CD1c-positive myeloid dendritic cell (primary cell): ENCODE measurements at regions not wholly inside any gene's neighbourhood (a gene's known extent, or its start where the extent isn't known, plus 50 kb on each side); places are given as distances from the start of the nearest gene placed in this dataset.

Source experiments
- DNase-seq: peaks from one replicate; pipeline ENCODE4 v3.0.0-alpha.2; 2016; ENCODE audit errors: extremely low spot score

DNA sequence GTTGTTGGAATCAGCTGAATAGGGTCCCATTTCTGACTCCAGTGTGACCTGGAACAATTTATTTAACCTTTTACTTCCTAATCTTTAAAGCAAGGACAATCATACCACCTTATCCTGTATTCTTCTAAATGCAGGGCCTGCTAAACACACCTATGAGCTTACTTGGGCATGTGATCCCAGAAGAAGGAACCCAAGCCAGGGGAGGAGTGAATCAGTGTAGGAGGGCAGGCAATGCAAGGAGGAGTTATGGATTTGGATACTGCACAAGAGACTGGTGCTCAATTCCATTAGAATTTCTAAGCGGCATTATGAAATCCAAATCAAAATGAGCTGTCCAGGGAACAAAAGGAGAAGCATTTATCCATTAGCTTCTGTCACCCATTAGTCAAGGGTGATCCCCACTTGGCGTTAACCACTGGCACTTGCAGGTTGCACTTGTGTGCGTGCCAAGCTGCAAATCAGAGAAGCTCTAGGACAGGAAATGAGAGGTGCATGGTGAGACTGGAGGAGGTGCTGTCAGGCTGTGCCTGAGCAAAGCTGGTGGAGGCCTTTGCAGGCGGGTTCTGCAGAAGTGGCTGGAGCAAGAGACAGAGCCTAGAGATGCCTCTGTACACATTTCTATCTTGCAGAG, 297.2 kb upstream of the PLXNA2 start:
- DNase-seq, result no peak

GRCh38 chr1:208542309-208542708, 298.1 kb upstream of the PLXNA2 start:
- no peak for DNase-seq

DNA sequence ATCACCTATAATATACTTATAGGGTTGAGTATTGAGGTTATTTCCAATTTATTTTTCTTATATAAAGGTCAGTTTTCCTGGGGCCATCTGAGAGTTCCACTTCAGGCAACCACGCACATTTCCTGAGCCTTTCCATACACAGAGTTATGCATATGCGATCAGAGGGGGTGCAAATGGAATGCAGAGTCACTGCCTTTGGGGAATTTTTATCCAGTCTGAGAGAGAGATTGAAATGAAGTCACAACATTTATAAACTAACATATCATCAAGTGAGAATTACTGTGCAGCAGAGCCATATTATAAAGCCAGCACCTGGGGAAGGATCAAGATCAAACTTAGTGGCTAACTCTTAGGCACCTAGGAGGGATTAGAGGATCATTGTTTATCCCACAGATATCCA, 299.9 kb upstream of the PLXNA2 start:
- no peak for DNase-seq

- DNase-seq, result no peak
Observed at GRCh38 chr1:208544794-208545193, 300.6 kb upstream of the PLXNA2 start.

GRCh38 chr1:208551024-208551423, 306.8 kb upstream of the PLXNA2 start:
- no peak for DNase-seq

DNA sequence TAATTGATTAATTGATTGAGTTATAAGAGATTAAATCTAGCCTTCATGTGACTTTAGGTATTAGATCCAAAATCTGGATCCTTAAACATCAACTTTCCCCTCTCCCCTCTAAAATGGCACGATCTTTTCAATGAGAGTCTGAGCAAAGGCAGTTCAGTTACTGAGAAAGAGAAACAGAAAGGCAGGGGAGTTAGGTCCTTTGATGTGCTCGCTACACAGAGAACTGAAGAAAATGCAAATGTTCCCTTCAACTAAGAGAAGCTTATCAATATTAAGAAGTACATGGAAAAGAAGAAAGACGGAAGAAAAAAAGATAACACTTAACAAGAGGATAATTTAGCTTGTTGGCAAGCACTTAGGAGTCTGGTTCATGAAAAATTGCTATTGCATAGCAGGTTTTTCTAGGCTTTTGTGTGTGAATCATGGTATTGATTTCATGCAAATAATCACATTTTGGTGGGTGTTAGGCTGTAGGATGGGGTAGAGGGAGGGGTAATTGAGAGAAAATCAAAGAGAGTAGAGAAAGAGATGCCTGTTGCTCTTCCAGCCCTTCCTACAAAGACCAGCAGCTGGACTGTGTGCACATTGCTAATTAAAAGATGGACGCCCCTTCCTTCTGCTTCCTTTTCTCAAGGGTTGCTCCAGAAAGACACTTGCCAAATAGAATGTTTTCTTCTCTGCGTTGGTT, 307.6 kb upstream of the PLXNA2 start:
- DNase-seq, result no peak

DNA sequence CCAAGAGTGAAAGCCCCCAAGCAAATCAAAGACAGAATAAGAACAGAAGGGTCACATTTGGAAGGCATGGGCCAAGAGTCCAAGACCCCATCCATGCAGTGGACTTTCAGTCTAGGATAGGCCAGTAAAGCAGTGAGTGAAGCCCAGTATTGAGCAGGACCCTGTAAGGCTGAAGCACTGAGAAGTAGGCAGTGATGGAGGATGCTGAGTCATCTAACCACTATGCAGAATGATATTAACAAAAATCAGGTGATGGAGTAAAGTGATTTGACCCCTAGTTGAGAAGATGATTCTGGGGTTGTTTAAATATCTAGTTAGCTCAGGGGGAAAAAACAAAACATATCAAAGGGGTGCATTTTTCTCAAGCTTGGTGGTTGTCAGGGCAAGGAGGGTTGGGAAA, 308.7 kb upstream of the PLXNA2 start:
- DNase-seq, result no peak

DNA sequence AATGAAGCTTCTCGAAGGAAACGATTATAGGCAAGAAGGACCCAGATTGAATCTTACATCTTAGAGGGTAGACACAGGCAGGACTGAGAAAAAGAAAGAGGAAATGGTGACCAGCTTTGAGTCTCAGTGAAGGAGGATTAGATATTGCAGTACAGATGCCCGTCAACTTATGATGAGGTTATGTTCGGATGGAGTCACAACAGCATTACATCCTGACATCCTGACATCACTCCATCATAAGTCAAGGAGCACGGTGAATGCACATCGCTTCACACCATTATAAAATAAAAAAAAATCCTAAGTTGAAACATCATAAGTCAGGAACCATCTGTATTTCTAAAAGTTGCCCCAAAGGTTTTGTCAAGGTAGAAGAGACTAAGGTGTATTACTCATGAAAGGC, 312.3 kb upstream of the PLXNA2 start:
- DNase-seq, result no peak

- no peak for DNase-seq
Observed at GRCh38 chr1:208557046-208557722, 313.0 kb upstream of the PLXNA2 start.

GRCh38 chr1:208557723-208558094, 313.5 kb upstream of the PLXNA2 start:
- no peak for DNase-seq

DNA sequence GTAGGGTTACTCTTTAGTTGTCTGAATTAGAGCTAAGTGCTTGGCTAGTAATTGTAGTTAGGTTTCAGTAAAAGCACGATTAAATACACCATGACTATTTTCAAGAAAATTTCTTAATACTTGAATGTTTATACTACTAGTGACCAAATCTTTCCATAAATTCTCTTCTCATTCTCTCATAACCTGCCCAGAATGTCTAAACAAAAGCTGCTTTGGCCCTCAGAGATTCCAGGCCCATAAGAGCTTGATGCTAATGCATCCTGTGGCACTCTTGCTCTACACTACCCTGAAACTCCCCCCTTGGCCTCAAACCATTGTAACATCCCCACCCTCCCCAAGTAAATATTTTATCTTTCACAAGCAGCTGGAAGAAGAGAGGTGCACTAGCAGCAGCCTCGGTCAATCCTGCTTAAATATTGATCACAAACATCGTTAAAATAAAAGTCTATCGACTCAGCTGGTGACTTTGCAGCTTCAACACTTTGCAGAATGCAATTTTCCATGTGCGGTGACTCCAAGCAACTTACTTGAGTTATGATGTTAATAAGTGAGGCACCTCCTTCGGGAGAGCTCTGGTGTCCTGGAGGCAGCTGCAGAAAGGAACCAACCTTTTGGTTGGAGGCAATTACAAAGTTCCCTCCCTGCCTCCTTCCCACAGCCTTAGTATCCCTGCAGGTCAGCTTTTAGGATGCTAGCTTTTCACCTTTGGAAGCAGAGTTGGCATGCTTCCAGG, 315.6 kb upstream of the PLXNA2 start:
- DNase-seq, result no peak

- no peak for DNase-seq
Observed at GRCh38 chr1:208562151-208562960, 318.2 kb upstream of the PLXNA2 start.

DNA sequence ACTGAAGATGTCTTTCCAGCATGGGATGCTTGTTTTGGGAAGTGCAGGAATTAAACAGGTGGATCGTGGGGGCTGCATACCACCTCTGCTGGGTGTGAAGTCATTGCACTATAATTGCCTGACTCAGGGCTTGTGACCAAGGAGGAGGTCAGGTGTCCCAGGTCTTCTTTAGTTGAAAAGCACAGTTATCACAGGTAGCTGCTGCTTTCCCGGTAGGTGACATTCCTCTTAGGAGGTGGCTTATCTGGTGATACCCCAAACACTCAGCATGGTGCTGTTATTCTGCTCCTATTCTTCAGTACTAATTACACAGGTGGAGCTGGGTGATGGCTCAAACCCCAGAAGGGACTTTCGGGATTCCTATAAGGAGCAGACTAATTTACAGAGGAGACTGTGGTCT, 320.3 kb upstream of the PLXNA2 start:
- DNase-seq, result no peak

GRCh38 chr1:208565756-208566440, 321.7 kb upstream of the PLXNA2 start:
- DNase-seq, result no peak

DNA sequence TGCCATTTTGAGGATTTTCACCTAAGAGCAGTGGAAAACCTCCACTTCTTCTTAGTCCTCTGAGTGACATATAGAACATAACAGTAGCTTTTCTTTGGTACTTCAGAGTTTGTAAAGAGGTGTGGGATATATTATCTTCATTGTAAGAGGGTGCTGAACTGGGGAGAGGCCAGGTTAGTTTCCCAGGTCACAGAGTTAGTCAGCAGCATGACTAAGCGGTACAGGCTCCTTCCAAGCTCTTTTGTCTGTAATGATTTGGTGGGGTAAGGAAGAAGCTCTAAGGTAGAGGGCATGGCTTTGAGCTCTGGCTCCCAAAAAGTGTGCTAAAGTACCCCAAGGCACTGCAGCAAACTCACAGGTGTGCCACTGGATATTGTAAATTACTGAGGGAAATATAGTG, 325.0 kb upstream of the PLXNA2 start:
- no peak for DNase-seq

DNA sequence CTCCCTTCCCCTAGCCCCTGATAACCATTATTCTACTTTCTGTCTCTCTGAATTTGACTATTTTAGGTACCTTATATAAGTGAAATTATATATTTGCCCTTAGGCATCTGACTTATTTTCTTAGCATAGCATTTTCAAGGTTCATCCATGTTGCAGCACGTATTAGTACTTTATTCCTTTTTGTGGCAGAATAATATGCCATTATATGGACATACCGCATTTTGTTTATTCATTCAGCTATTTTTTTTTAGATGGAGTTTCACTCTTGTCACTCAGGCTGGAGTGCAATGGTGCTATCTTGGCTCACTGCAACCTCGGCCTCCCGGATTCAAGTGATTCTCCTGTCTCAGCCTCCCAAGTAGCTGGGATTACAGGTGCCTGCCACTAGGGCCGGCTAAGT, 326.2 kb upstream of the PLXNA2 start:
- no peak for DNase-seq

DNA sequence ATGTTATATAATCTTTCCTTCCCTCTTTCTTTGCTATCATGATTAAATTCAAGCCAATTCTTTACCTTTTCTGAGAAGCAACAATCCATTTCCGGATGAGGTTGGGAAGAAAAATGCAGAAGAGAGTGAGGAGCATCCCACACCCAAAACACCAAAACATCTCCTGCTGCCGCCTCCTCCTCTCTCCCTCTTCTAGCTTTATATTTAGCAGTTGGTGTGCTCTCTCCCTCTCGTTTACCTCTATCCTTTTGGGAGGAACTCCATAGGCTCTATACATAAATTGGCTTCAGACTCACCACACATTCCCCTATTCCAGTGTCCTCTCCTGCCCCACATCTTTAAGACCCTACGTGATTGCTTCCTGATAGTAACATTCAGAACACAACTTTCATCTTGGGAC, 332.2 kb upstream of the PLXNA2 start:
- no peak for DNase-seq

DNA sequence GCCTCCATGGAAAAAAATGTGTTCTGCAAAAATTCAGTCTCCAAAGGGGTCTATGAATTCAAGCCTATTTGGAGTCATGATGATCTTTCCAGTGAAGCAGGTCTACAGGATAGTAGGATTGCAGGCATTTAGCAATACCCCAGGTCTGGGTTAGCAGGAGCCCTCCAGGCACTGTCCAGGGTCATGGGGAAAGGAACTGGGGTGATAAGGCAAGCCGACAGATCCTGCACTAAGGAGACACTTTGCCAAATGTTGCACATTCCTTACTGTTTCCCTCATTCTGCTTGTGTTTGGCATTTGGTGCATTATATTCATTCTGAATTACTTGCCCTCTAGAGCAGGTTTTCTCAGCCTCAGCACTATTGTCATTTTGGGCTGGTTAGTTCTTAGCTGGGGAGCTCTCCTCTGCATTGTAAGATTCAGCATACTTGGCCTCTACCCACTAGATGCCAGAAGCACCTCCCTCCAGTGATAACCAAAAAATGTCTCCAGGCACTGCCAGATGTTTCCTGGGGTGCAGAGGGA, 333.3 kb upstream of the PLXNA2 start:
- no peak for DNase-seq

GRCh38 chr1:208581209-208581608, 337.0 kb upstream of the PLXNA2 start:
- no peak for DNase-seq

- no peak for DNase-seq
Observed at GRCh38 chr1:208581667-208582066, 337.5 kb upstream of the PLXNA2 start.

DNA sequence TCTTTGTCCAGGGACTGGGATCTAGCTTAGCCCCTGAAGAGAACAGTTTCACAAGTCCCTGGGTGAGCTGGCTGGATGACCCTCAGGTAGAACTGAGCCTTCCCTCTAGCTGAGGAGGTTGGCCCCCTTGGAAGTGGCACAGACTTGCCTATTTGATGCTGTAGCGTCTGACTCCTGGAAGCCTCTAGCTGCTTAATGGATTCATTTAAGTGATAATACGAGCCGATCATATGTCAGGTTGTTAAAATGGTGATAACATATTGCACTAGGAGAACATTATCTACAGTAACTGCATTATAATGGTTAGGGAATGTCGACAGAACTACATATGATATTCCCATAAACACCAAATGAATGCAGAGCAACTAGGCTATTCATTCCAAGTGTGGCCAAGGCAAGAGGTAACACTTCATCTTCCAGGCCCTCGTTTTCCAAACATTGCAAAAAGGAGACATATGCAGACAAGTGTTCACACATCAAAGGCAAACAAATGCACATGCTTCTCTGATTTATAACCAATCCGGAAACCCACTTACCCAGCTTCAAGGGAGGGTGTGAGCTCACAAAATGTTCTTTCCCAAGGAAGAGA, 340.1 kb upstream of the PLXNA2 start:
- no peak for DNase-seq
